ENCODE measurements at regions not wholly inside any gene's neighbourhood (a gene's known extent, or its start where the extent isn't known, plus 50 kb on each side); places are given as distances from the start of the nearest gene placed in this dataset.
"Not testable (repeated sequence)": the region's sequence is repeated elsewhere in the genome, so short reads cannot be mapped to it uniquely, and the experiment has no call there.

DNA sequence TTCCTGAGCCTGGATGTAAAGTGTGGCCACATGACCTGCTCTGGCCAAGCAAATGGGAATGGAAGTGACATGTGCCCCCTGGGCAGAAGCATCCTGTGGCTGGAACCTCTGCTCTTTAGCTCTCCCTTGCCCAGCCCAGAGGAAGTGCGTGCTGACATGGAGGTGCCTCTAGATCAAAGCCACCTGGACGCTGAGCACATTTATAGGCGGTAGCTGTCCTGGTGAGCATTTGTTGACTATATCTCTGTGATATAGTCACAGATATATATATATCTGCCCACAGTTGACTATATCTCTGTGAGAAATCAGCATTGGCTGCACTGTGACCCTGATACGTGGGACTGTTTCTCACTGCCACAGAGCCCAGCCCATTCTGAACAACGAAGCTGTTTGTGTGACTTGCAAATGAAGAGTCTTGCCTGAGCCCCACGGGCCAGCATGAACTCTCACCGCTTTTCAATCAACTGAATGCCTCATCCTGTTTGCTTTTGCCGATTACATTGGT lies 118.8 kb downstream of the C16orf95 start:
- DNase-seq: no peak

DNA sequence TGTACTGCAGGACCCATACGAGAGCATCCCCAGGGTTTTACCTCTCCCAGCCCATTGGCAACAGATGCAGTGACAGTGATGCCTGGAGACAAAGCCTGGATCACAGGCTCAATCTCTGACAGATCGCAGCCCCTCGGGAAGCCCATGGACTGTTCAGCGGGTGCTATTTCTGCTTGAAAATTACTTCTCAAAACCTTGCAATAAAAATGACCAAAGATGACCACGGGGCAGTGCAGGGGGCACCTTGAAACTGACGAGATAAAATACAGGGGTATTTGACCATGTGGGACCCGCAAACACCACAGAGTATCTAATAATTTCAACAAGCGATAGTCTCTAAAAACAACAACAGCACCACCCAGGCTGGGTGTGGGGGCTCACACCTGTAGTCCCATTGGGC lies 118.3 kb downstream of the C16orf95 start:
- DNase-seq: no peak

DNA sequence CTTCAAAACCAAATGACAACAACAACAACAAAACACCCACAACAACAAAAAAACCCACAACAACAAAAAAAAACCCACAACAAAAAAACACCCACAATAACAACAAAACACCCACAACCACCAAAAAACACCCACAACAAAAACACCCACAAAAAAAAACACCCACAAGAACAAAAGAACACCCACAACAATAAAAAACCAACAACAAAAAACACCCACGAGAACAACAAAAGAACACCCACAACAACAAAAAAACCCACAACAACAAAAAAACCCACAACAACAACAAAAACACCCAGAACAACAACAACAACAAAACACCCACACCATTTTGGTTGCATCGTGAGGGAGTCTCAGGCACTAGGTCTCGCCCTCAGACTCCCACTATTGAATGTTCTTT lies 117.8 kb downstream of the C16orf95 start:
- no peak for DNase-seq

DNA sequence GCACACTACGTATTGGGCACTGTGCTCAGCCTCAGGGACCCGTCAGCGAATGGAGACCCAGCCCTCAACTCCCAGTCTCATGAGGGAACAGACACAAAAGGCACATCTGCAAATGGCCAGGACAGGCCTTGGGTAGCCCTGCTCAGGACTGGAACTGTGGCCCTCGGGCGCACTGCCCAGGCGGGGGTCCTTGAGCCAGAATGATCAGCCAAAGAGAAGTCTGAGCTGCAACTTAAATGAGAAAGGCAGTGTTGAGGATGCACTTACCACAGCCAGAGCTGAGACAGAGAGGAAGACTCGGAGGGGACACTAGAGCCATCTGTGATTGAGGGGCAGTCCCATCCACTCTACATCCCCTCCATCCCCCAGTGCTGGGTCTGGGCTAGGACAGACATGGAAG lies 117.3 kb downstream of the C16orf95 start:
- DNase-seq: no peak

DNA sequence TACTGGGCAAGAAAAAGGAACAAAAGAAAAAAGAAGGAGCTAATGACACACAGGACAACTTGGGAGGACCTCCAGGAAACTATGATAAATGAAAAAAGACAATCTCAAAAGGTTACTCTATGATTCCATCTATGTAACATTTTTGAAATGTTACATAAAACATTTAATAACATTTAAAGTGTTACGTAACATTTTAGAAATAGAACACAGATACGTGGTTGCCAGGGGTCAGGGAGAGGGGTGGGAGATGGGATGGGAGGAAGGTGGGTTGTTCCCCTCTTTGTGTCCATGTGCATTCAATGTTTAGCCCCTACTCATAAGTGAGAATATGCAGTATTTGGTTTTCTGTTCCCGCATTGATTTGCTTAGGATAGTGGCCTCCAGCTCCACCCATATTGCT lies 116.6 kb downstream of the C16orf95 start:
- no peak for DNase-seq

DNA sequence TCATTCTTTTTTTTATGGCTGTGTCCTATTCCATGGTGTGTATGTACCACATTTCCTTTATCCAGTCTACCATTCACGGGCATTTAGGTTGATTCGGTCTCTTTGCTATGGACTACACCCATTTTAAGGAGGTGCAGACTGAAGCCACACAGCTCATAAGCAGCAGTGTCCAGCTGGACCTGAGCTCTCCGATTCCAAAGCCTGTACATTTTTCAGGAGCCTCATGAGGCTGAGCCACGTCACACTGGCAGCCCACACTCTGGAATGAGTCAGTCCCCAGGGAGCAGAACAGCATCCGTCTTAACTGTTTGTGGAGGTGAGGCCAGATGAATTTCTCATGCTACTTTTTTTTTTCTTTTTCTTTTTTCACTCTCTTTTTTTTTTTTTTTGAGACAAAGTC lies 116.1 kb downstream of the C16orf95 start:
- DNase-seq: no peak

DNA sequence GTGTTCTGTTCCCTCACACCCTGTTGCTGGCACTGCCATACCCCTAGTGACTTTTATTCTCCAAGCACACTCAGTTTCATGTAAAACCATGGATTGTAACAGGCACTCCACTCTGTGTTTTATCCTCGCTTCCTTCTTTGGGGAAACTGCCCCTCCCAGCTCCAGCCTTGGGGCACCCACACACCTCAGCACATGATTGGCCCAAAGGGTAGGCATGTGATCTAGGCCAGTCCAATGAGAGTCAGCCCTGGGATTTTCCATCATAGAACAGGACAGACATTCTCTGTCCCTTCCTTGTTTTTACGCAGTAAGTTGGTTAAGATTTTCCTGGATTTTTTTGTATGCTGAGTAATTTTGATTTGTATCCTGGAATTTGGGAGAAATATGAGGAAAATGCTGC lies 115.4 kb downstream of the C16orf95 start:
- no peak for DNase-seq

DNA sequence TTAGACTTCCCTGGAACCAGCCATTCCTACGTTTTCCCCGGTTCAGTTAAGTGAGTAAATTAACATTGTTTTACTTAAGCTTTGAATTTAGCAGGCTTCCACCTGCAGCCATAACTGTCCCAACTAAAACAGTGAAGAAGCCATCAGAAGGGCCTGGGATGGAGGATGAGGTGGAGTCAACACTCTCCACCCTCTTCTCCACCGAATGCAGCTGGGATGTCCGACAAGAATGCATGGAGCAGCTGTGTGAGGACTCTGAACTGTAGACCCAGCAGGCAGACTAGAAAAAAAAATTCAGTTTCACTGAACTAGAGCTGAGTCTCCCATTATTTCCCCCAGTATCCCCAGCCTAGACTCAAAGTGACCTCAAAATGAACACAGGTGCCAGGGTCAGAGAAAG lies 114.8 kb downstream of the C16orf95 start:
- DNase-seq: no peak

DNA sequence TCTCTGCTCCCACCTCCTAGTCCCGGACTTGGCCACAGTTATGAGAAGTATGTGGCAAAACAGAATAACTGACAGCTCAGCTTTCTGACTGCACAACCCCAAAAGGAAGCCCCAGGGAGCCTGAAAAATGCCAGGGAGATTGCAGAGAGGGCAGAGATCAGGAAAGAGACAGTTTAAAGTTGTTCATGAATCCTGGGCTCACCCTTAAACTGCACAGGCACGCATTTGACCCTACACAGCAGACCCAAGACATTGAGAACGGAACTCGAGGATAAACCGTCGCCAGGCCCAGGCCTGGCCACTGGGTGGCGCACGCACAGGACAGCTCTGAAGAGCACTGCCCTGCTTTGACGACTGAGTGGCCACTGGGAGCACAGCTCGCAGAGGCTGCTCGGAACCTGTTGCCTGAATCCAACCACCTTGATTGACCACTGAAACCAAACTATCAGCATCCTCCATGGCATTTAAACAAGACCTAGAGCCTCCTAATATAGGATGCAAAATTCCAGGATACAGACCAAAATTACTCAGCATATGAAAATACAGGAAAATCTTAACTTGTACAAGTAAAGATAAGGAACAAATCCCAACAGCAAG lies 114.0 kb downstream of the C16orf95 start:
- peak; percentile 65 for DNase-seq

DNA sequence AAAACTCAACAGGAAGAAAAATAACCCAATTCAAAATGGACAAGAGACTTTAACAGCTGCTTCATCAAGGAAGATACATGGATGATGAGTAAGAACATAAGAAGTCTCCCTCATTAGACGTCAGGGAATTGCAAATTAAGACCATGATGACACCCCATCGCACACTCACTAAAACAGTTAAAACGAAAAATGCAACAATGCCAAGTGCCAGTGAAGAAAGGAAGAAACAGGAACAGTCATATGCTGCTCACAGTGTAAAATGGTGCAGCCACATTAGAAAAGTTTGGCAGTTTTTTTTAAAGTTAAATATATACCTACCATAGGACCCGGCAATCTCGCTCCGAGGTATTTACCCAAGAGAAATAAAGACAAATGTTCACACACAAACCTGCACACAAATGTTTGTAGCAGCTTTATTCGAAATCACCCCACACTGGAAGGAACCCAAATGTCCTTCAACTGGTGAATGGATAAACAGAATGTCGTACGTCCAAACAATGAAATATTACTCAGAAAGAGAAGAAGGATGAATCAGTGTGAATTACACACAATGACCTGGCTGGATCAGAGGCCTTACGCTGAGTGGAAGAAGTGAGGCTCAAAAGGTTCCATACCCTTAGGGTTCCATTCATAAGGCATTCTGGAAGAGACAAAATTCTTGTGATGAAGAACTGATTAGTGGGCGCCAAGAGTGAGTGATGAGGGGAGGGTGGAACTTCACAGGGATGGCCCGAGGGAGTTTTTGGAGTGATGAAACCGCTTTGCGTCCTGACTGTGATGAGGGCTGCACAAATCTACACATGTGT lies 110.3 kb downstream of the C16orf95 start:
- DNase-seq: no peak

DNA sequence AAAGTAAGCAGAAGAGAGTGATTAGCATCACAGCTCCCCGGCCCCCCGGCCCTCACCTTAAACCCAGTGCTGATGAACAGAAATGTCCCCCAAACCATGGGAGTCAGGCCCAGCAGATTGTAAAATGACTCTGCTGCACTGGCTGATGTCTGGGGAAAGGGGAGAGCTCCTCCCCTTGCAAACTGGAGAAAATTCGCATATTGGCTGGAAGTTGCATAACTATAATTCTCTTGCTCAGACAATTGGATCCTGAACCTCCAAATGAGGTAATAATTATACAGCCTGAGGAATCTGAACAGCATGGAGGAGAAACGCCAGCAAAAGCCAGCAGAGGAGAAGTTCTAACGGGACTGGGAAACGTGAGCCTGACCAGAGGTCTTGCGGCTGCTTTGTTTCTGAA lies 109.7 kb downstream of the C16orf95 start:
- DNase-seq: no peak

DNA sequence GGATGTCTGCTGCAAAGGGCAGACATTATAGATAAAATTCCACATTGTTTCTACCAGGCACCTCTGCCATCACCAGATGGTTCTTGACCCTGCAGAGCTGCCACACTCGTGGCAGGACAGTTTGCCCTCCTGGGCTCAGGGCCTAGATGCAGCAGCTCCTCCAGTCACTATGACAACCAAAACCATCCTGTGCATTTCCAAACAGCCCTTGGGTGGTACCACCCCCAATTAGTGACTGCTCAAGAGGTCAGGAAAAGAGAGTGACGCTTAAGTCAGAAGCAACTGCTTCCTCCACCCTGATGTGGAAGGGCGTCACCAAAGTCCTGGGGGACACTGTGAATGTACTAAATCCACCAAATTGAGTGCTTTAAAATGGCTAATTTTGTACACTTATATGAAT lies 109.2 kb downstream of the C16orf95 start:
- DNase-seq: no peak

DNA sequence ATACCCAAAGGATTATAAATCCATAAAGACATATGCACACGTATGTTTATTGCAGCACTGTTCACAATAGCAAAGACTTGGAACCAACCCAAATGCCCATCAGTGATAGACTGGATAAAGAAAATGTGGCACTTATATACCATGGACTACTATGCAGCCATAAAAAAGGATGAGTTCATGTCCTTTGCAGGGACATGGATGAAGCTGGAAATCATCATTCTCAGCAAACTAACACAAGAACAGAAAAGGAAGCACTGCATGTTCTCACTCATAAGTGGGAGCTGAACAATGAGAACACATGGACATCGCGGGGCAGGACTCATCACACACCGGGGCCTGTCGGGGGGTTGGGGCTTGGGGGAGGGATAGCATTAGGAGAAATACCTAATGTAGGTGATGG lies 108.2 kb downstream of the C16orf95 start:
- not testable (repeated sequence) for DNase-seq

DNA sequence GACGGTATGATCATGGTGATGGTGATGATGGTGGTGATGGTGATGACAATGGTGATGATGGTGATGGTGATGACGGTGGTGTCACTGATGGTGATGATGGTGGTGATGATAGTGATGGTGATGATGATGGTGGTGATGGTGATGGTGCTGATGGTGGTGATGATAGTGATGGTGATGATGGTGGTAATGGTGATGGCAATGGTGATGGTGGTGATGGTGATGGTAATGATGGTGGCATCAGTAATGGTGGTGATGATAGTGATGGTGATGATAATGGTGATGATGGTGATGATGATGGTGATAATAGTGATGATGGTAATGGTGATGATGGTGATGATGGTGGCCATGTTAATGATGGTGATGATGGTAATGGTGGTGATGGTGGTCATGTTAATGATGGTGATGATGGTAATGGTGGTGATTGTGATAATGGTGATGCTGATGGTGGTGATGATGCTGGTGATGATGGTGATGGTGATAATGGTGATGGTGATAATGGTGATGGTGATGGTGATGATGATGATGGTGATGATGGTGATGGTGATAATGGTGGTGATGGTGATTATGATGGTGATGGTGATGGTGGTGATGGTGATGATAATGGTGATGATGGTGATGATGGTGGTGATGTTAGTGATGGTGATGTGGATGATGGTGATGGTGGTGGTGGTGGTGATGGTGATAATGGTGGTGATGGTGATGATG lies 107.2 kb downstream of the C16orf95 start:
- DNase-seq: no peak

DNA sequence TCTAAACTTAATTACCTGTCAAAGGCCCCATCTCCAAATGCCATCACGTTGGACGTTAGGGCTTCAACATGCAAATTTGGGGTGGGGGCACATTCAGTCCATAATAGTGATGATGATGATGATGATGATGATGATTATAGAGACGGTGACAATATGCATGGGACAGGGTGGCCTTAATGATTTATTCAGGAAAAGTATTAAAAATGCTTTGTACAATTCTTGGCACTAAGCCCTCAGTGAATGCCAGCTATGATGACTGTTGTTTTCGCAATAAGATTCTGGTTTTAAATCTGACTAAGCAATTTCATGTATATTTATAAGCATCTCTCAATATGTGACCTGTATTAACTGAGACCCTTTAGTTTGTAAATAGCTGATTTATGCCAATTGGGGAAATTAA lies 106.3 kb downstream of the C16orf95 start:
- DNase-seq: no peak

DNA sequence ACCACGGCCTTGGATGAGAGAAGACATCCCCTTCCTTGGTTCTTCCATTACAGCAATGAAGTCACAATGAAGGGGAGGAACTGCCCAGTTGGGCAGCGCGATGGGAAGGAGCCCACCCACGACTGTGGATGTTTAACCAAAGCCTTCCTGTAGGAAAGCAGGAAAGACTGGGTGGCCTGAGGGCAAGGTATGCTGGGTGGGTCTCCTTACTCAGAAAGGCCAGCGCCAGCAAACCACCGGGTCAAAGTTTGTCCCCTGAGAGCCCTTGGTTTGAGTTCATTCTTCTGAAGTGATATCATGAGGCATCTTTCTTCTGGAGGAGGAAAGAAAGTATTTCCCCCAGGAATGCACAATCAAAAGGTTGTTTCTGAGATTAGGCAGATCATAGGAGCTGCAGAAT lies 105.2 kb downstream of the C16orf95 start:
- DNase-seq: no peak

DNA sequence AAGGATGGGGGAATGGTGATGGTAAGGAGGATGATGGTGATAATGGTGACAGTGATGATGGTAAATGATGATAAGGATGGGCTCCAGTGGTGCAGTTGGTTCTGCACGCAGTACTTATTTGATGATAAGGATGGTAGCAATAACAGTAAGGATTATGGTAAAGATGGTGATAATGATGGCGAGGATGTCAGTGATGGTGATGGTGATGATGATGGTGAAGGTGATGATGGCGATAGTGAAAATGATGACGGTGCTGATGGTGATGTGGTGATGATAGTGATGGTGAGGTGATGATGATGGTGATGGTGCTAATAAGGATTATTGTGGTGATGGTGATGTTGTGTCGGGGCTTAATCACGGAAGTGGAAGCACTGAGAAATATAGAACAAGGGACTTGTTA lies 103.7 kb downstream of the C16orf95 start:
- DNase-seq: no peak

DNA sequence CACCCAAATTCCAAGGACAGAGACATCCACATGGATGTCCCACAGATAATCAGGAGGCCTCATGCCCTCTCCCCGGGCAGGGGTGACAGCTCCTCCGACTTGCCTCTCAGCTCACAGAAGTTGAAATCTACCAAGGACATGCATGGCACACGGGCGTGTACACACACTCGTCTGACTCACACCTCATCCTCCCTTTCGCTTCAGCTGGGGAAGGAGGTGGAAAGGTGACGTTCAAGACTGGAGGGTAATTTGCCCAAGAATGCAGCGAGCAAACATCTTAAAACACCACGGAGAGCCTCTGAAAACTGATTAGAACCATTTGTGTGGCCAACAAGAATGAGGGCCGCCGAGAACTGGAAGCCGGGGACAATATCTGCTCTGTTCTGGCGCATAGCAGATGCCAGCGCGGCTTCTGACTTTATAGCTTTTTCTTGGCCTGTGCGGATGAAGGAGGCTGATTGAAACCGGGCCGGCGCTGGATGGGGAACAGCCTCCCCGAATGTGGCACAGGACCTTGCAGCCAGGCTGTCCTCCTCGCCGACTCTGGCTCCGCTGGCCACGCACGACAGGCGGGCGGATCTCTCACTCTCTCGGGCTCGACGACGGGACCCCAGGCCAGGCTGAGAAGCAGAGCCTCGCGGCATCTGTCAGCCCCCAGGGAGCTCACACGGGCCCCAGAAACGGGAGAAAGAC lies 100.9 kb downstream of the C16orf95 start:
- DNase-seq: no peak

DNA sequence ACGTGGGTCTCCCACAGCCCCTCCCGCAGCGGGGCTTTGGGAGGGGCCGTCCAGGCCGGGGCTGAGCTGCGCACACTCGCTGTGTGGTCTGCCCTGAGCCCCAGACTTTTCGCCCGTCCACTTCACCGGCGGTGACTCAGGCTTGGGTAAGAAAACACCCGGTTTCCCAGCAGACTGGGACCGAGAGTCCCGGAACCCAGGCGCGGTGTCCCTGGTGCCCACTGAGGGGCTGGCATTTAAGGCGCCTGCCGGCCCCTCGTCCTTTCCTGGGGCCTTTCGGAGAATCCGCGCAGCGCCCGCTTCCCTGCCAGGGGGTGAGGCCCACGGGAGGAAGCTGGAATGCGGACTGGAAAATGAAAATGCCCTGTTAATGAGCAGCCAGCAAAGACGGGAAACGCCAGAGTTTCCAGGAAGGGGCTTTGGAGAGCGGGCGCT lies 100.3 kb downstream of the C16orf95 start:
- no peak for DNase-seq

DNA sequence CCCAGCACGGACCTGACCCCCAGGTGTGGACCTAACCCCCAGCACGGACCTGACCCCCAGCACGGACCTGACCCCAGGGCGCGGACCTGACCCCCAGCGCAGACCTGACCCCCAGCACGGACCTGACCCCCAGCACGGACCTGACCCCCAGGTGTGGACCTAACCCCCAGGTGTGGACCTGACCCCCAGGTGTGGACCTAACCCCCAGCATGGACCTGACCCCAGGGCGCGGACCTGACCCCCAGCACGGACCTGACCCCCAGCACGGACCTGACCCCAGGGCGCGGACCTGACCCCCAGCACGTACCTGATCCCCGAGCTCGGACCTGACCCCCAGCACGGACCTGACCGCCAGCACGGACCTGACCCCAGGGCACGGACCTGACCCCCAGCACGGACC lies 99.4 kb downstream of the C16orf95 start:
- DNase-seq: not testable (repeated sequence)

DNA sequence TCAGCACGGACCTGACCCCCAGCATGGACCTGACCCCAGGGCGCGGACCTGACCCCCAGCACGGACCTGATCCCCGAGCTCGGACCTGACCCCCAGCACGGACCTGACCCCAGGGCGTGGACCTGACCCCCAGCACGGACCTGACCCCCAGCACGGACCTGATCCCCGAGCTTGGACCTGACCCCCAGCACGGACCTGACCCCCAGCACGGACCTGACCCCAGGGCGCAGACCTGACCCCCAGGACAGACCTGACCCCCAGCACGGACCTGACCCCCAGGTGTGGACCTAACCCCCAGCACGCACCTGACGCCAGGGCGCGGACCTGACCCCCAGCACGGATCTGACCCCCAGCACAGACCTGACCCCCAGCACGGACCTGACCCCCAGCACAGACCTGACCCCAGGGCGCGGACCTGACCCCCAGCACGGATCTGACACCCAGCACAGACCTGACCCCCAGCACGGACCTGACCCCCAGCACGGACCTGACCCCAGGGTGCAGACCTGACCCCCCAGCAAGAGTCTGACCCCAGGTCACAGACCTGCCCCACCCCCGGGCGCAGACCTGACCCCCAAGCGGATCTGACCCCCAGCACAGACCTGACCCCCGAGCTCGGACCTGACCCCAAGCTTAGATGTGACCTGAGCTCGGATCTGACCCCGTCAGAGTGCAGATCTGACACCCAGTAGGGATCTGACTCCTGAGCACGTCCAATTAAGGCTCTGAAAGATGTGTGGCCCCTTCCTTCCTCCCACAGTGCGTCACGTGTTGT lies 98.7 kb downstream of the C16orf95 start:
- DNase-seq: no peak

DNA sequence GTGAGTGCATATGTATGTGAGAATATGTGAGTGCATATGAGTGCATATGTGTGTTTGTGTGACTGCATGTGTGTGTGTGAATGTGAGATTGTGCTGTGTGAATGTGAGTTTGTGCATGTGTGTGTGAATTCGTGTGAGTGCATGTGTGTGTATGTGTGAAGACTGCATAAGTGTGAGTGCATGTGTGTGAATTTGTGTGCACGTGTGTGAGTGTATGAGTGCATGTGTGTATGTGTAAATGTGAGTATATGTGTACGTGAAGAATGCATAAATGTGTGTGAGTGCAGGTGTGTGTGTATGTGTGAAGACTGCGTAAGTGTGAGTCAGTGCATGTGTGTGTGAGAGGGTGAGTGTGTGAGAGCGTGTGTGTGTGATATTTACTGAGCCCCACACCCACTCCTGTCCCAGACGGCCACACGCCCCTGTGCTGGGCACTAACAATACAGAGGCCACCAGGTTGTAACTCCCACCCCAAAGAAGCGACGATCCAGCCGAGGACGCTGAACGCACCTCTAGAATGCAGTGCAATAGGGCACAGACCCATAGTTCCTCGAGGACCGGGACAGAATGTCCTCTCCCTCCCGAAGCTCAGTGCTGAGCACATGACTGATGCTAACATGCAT lies 97.8 kb downstream of the C16orf95 start:
- DNase-seq: no peak

All from DMS53 (cell line).